ENCODE measurements at regions not wholly inside any gene's neighbourhood (a gene's known extent, or its start where the extent isn't known, plus 50 kb on each side); places are given as distances from the start of the nearest gene placed in this dataset.

DNA sequence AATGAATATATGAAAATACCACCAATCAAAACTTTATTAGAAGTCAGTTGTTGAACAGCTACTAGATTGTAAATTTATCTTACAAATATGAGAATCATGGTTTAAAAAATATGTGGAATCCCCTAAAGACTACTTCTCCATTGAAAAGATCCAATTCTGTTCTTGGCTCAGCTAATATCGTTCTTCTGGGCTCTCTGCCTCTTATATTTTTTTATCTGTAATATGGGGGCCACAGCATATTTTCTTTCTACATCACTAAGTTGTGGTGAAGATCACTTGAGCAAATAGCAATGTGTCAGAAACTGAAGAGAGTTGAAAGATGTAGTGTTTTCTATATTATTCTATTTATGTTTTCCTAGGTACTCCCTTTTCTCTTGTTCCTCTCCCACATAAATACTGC, 198.1 kb downstream of the FZD1 start:
- TF ChIP-seq, protein P1, sequence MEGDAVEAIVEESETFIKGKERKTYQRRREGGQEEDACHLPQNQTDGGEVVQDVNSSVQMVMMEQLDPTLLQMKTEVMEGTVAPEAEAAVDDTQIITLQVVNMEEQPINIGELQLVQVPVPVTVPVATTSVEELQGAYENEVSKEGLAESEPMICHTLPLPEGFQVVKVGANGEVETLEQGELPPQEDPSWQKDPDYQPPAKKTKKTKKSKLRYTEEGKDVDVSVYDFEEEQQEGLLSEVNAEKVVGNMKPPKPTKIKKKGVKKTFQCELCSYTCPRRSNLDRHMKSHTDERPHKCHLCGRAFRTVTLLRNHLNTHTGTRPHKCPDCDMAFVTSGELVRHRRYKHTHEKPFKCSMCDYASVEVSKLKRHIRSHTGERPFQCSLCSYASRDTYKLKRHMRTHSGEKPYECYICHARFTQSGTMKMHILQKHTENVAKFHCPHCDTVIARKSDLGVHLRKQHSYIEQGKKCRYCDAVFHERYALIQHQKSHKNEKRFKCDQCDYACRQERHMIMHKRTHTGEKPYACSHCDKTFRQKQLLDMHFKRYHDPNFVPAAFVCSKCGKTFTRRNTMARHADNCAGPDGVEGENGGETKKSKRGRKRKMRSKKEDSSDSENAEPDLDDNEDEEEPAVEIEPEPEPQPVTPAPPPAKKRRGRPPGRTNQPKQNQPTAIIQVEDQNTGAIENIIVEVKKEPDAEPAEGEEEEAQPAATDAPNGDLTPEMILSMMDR (conservative IDR thresholded peaks at IDR 0.05; ENCODE audit: low read depth, low read length) = no peak
- TF ChIP-seq EZH2 (IDR thresholded peaks at IDR 0.05; ENCODE audit: low read length, unreplicated experiment) = no peak
